Brain pericyte (primary cell): ENCODE measurements at regions not wholly inside any gene's neighbourhood (a gene's known extent, or its start where the extent isn't known, plus 50 kb on each side); places are given as distances from the start of the nearest gene placed in this dataset.

Source experiments
- DNase-seq: peaks from one replicate; pipeline ENCODE4 v3.0.0-alpha.2; 2012; ENCODE audit warnings: low read depth, low spot score

- no peak for DNase-seq
Measured at GRCh38 chr2:12313445-12314126, 403.1 kb upstream of the TRIB2 start.

GRCh38 chr2:12314127-12314760, 402.5 kb upstream of the TRIB2 start:
- no peak for DNase-seq

- no peak for DNase-seq
Measured at GRCh38 chr2:12315224-12315623, 401.5 kb upstream of the TRIB2 start.

GRCh38 chr2:12316476-12316875, 400.3 kb upstream of the TRIB2 start:
- DNase-seq: no peak

- no peak for DNase-seq
Measured at GRCh38 chr2:12317286-12317685, 399.4 kb upstream of the TRIB2 start.

GRCh38 chr2:12317814-12318426, 398.8 kb upstream of the TRIB2 start:
- no peak for DNase-seq

GRCh38 chr2:12318427-12319057, 398.2 kb upstream of the TRIB2 start:
- DNase-seq: no peak

- no peak for DNase-seq
Measured at GRCh38 chr2:12320027-12320734, 396.6 kb upstream of the TRIB2 start.

- no peak for DNase-seq
Measured at GRCh38 chr2:12320991-12321641, 395.6 kb upstream of the TRIB2 start.

- no peak for DNase-seq
Measured at GRCh38 chr2:12321886-12322285, 394.9 kb upstream of the TRIB2 start.

- DNase-seq: no peak
Measured at GRCh38 chr2:12325806-12326205, 390.9 kb upstream of the TRIB2 start.

GRCh38 chr2:12326449-12327190, 390.1 kb upstream of the TRIB2 start:
- DNase-seq: no peak

GRCh38 chr2:12330916-12331315, 385.8 kb upstream of the TRIB2 start:
- DNase-seq: no peak

GRCh38 chr2:12331698-12332097, 385.0 kb upstream of the TRIB2 start:
- no peak for DNase-seq

GRCh38 chr2:12333293-12333692, 383.4 kb upstream of the TRIB2 start:
- no peak for DNase-seq

- DNase-seq: no peak
Measured at GRCh38 chr2:12334412-12334966, 382.2 kb upstream of the TRIB2 start.

- no peak for DNase-seq
Measured at GRCh38 chr2:12335131-12335530, 381.6 kb upstream of the TRIB2 start.

- no peak for DNase-seq
Measured at GRCh38 chr2:12335995-12336394, 380.7 kb upstream of the TRIB2 start.

- no peak for DNase-seq
Measured at GRCh38 chr2:12338946-12339697, 377.6 kb upstream of the TRIB2 start.

- DNase-seq: no peak
Measured at GRCh38 chr2:12340164-12340563, 376.6 kb upstream of the TRIB2 start.
